K562 (cell line): ENCODE measurements at regions not wholly inside any gene's neighbourhood (a gene's known extent, or its start where the extent isn't known, plus 50 kb on each side); places are given as distances from the start of the nearest gene placed in this dataset.

Experiments
- ATAC-seq: fragments of 200-7000 bp; cut with Tn5 transposase; 3 replicates; pipeline ENCODE4 v1.9.1; 2020; ENCODE audit warnings: moderate library complexity
- BruUV-seq: library from RNA; stranded (reverse); fragments of 400-500 nt; replicated peaks from 2 replicates; lab custom pipeline; 2021; lab: Mats Ljungman, UMichigan
- CTCF ChIA-PET: fragments of 300-600 bp; formaldehyde crosslinking; extraction: SDS; loops from one replicate; lab custom pipeline; 2021; ENCODE audit warnings: low intra/inter-chr PET ratio; lab: Yijun Ruan, JAX
- POLR2A ChIA-PET: fragments of 300-600, 350-650 bp; sonication (Branson Sonifier 250); formaldehyde crosslinking; extraction: SDS; loops from one replicate; lab custom pipeline; 2021; ENCODE audit warnings: antibody characterized with exemption, inconsistent platforms; lab: Yijun Ruan, JAX
- DNase-seq, 4 experiments: peaks; one replicate each; pipeline versions ENCODE4 v3.0.0 to v3.0.0-alpha.2; 2011 to 2018; ENCODE audit warnings: low spot score in 3 of 4, mixed read lengths in 3 of 4; ENCODE audit errors: extremely low read depth in 1 of 4
- FAIRE-seq: peaks from 2 replicates; lab custom pipeline; 2011; peaks lifted over from hg19 to GRCh38; lab: Jason Lieb, UNC
- H2AFZ ChIP-seq: 2 replicates; pipeline ENCODE4 v1.6.0; 2011; ENCODE audit warnings: low read depth, low read length, control low read depth, inconsistent platforms
- H3K27ac ChIP-seq: fragments of 200-600 bp; 3 replicates; pipeline ENCODE4 v1.8.0; 2011; ENCODE audit warnings: low read depth, mild to moderate bottlenecking, control low read depth, inconsistent platforms, low read length, moderate library complexity, mixed read lengths; ENCODE audit errors: extremely low read depth
- H3K27me3 ChIP-seq, 2 experiments: fragments of 300-600 bp in 1 of 2; 2 replicates in 1 of 2; 3 replicates in 1 of 2; pipeline versions ENCODE4 v1.6.0 to v1.8.0; 2011; ENCODE audit warnings: inconsistent platforms in 2 of 2, low read length in 2 of 2, mild to moderate bottlenecking in 1 of 2, mixed read lengths in 1 of 2, moderate library complexity in 1 of 2; ENCODE audit not compliant: control insufficient read depth in 2 of 2, insufficient read depth in 2 of 2
- H3K36me3 ChIP-seq: fragments of 300-600 bp; 3 replicates; pipeline ENCODE4 v1.8.0; 2011; ENCODE audit warnings: mild to moderate bottlenecking, low read length, inconsistent platforms; ENCODE audit not compliant: control insufficient read depth, insufficient read depth
- H3K4me1 ChIP-seq, 2 experiments: fragments of 200-600 bp in 1 of 2; replicated peaks in 1 of 2; 2 replicates in 1 of 2; 3 replicates in 1 of 2; pipeline versions ENCODE4 v1.5.1 to v1.8.0; 2011; ENCODE audit warnings: inconsistent platforms in 2 of 2, low read length in 2 of 2, mild to moderate bottlenecking in 1 of 2, mixed read lengths in 1 of 2, moderate library complexity in 1 of 2; ENCODE audit not compliant: control insufficient read depth in 2 of 2, insufficient read depth in 2 of 2
- H3K4me2 ChIP-seq: 2 replicates; pipeline ENCODE4 v1.6.1; 2011; ENCODE audit warnings: low read length, control low read depth, inconsistent platforms, mixed read lengths; ENCODE audit not compliant: insufficient read depth
- H3K4me3 ChIP-seq: fragments of 200-600 bp; sonication (generic), shearing (Covaris generic); 2 replicates; pipeline ENCODE4 v1.5.1; 2016; ENCODE audit warnings: control low read depth, inconsistent platforms
- H3K79me2 ChIP-seq: fragments of 200-600 bp; 3 replicates; pipeline ENCODE4 v1.8.0; 2011; ENCODE audit warnings: low read length, inconsistent platforms; ENCODE audit not compliant: control insufficient read depth, insufficient read depth
- H3K9ac ChIP-seq, 2 experiments: 2 replicates each; pipeline versions ENCODE4 v1.6.0 to v1.6.1; 2011; ENCODE audit warnings: low read depth in 2 of 2, low read length in 2 of 2, control low read depth in 1 of 2, inconsistent platforms in 1 of 2, mild to moderate bottlenecking in 1 of 2, mixed read lengths in 1 of 2; ENCODE audit not compliant: insufficient read depth in 1 of 2
- H3K9me1 ChIP-seq: one replicate; pipeline ENCODE4 v1.6.0; 2011; ENCODE audit warnings: inconsistent platforms, mild to moderate bottlenecking, low read length, moderate library complexity; ENCODE audit not compliant: control insufficient read depth, insufficient read depth
- H3K9me3 ChIP-seq: replicated peaks from 2 replicates; pipeline ENCODE4 v1.5.1; 2011; ENCODE audit warnings: low read depth, low read length, inconsistent platforms; ENCODE audit not compliant: control insufficient read depth, insufficient read depth
- H4K20me1 ChIP-seq: replicated peaks from 2 replicates; pipeline ENCODE4 v1.6.1; 2011; ENCODE audit warnings: low read length, inconsistent platforms, mixed read lengths; ENCODE audit not compliant: control insufficient read depth, insufficient read depth
- ARID2 ChIP-seq: fragments of 450-650 bp; IDR thresholded peaks from 2 replicates; pipeline ENCODE4 v1.6.1; 2017; ENCODE audit warnings: antibody characterized with exemption, mild to moderate bottlenecking
- CTCFL ChIP-seq: IDR thresholded peaks from 2 replicates; pipeline ENCODE4 v1.6.1; 2011; ENCODE audit warnings: borderline replicate concordance, low read depth, mild to moderate bottlenecking, moderate library complexity, low read length; ENCODE audit not compliant: insufficient read depth, poor library complexity, severe bottlenecking
- EGR1 ChIP-seq: fragments of 450-650 bp; conservative IDR thresholded peaks from 2 replicates; pipeline ENCODE4 v1.6.1; 2017; ENCODE audit warnings: mild to moderate bottlenecking
- MED1 ChIP-seq: sonication (generic); formaldehyde crosslinking; IDR thresholded peaks from 2 replicates; pipeline ENCODE4 v1.8.1; 2023; ENCODE audit warnings: missing genetic modification reagents, borderline replicate concordance
- ZBTB9 ChIP-seq: fragments of 450-650 bp; formaldehyde crosslinking; IDR thresholded peaks from 2 replicates; pipeline ENCODE4 v1.4.0; 2020; ENCODE audit warnings: mild to moderate bottlenecking, moderate library complexity
- ZNF280B ChIP-seq: fragments of 250-450 bp; sonication (Bioruptor Pico); IDR thresholded peaks from 2 replicates; pipeline ENCODE4 v1.5.1; 2021; ENCODE audit warnings: mild to moderate bottlenecking
- ZNF316 ChIP-seq: fragments of 450-650 bp; IDR thresholded peaks from 2 replicates; pipeline ENCODE4 v1.6.1; 2016
- WGBS: fragments of 100-300 bp; shearing (Covaris generic); methylation state at CpG from one replicate; pipeline ENCODE4 v1.1.6; 2016; ENCODE audit warnings: low coverage, mixed read lengths; ENCODE audit not compliant: insufficient coverage; ENCODE audit errors: missing lambda C conversion rate; 5-methylcytosine and 5-hydroxymethylcytosine counted together
- in situ Hi-C: fragments of 300-500 bp; cut with MboI; formaldehyde crosslinking; loops from 4 replicates; pipeline ENCODE4 v1.15.0; 2018; ENCODE audit warnings: inconsistent platforms, mixed read lengths
- intact Hi-C: fragments of 100-400 bp; cut with micrococcal nuclease; formaldehyde crosslinking; loops from 2 replicates; pipeline ENCODE4 v1.14.2; 2022

GRCh38 chr14:83741269-83741668 is 1788.7 kb upstream of the FLRT2 start:
- 0% methylated on average over 3 of the region's 3 CpGs for WGBS
- Histone ChIP-seq H3K79me2 (no peaks in the 10 kb centered on the region), H3K4me3 (no peak overlapping the region), H3K4me2 (no peak overlapping the region), H3K4me1 (no peaks in the 10 kb centered on the region), H4K20me1 (no peaks in the 10 kb centered on the region), H3K36me3 (no peaks in the 10 kb centered on the region), H3K9me3 (no peaks in the 10 kb centered on the region), H2AFZ (no peak overlapping the region), H3K9ac (no peak overlapping the region), H3K9me1 (no peaks in the 10 kb centered on the region), H3K27ac (no peak overlapping the region), H3K27me3 (no peaks in the 10 kb centered on the region)
- DNase-seq: no peak
- no peak for FAIRE-seq
- in situ Hi-C loops (no loop called here), intact Hi-C loops (no loop called here)
- ATAC-seq: no peak
- CTCF ChIA-PET: no interaction called here
- BruUV-seq: no TSS peak
- POLR2A ChIA-PET: no interaction called here
- TF ChIP-seq ZNF316 (0 out of 2 replicates have a peak, but pooled peaks have one; percentile 4), CTCFL (no peak)

- 0% methylated on average over 1 of the region's 1 CpG for WGBS
- Histone ChIP-seq H3K9ac (no peak overlapping the region), H3K27me3 (no peaks in the 10 kb centered on the region), H3K4me2 (no peak overlapping the region), H3K79me2 (no peaks in the 10 kb centered on the region), H3K9me1 (no peaks in the 10 kb centered on the region), H3K9me3 (no peaks in the 10 kb centered on the region), H3K27ac (no peak overlapping the region), H2AFZ (no peak overlapping the region), H3K4me3 (no peak overlapping the region), H3K36me3 (no peaks in the 10 kb centered on the region), H4K20me1 (no peaks in the 10 kb centered on the region), H3K4me1 (no peaks in the 10 kb centered on the region)
- CTCF ChIA-PET: no interaction called here
- in situ Hi-C loops (no loop called here), intact Hi-C loops (no loop called here)
- ATAC-seq: no peak
- no peak for FAIRE-seq
- BruUV-seq: no TSS peak
- POLR2A ChIA-PET: no interaction called here
- DNase-seq: no peak
- TF ChIP-seq ZBTB9 (CRISPR knock-in tag) (no peak), ZNF280B (CRISPR knock-in tag) (no peak), EGR1 (no peak), MED1 (CRISPR knock-in tag) (no peak), ARID2 (no peak)
Observed at GRCh38 chr14:83744224-83744623, 1785.7 kb upstream of the FLRT2 start.
